ENCODE measurements at regions not wholly inside any gene's neighbourhood (a gene's known extent, or its start where the extent isn't known, plus 50 kb on each side); places are given as distances from the start of the nearest gene placed in this dataset.
"Not testable (repeated sequence)": the region's sequence is repeated elsewhere in the genome, so short reads cannot be mapped to it uniquely, and the experiment has no call there.

- DNase-seq = no peak
These were observed 186.3 kb downstream of the IGLL1 start for GRCh38 chr22:23393721-23394320.

GRCh38 chr22:23393199-23393598 is 186.9 kb downstream of the IGLL1 start:
- DNase-seq = not testable (repeated sequence)

- no peak for DNase-seq
These were observed 187.5 kb downstream of the IGLL1 start for GRCh38 chr22:23392420-23393121.

GRCh38 chr22:23391022-23391421 is 189.1 kb downstream of the IGLL1 start:
- no peak for DNase-seq

- no peak for DNase-seq
These were observed 190.6 kb downstream of the IGLL1 start for GRCh38 chr22:23389271-23390071.

- no peak for DNase-seq
These were observed 191.6 kb downstream of the IGLL1 start for GRCh38 chr22:23388517-23388890.

GRCh38 chr22:23387827-23388516 is 192.1 kb downstream of the IGLL1 start:
- no peak for DNase-seq

- no peak for DNase-seq
These were observed 193.1 kb downstream of the IGLL1 start for GRCh38 chr22:23386822-23387580.

- no peak for DNase-seq
These were observed 194.1 kb downstream of the IGLL1 start for GRCh38 chr22:23385678-23386631.

GRCh38 chr22:23384923-23385677 is 195.0 kb downstream of the IGLL1 start:
- no peak for DNase-seq

GRCh38 chr22:23384431-23384830 is 195.7 kb downstream of the IGLL1 start:
- DNase-seq = no peak

- DNase-seq = no peak
These were observed 196.4 kb downstream of the IGLL1 start for GRCh38 chr22:23383491-23384361.

- no peak for DNase-seq
These were observed 197.5 kb downstream of the IGLL1 start for GRCh38 chr22:23382428-23383218.

GRCh38 chr22:23381661-23382427 is 198.2 kb downstream of the IGLL1 start:
- no peak for DNase-seq

GRCh38 chr22:23380911-23381310 is 199.2 kb downstream of the IGLL1 start:
- DNase-seq = no peak

GRCh38 chr22:23380230-23380573 is 199.9 kb downstream of the IGLL1 start:
- DNase-seq = no peak

GRCh38 chr22:23379540-23380229 is 199.4 kb downstream of the BCR start:
- DNase-seq = not testable (repeated sequence)
